H9 (cell line): ENCODE measurements at regions not wholly inside any gene's neighbourhood (a gene's known extent, or its start where the extent isn't known, plus 50 kb on each side); places are given as distances from the start of the nearest gene placed in this dataset.

Source experiments
- DNase-seq: peaks from one replicate; pipeline ENCODE4 v3.0.0-alpha.2; 2017
- H2AFZ ChIP-seq: one replicate; pipeline ENCODE4 v1.6.1; 2013; ENCODE audit warnings: mild to moderate bottlenecking, low read length, control low read depth, moderate library complexity
- H2AK5ac ChIP-seq: 2 replicates; pipeline ENCODE4 v1.6.1; 2013; ENCODE audit warnings: low read length, control low read depth, mixed read lengths; ENCODE audit not compliant: insufficient read length
- H2BK120ac ChIP-seq: one replicate; pipeline ENCODE4 v1.6.1; 2013; ENCODE audit warnings: low read depth, mild to moderate bottlenecking, low read length, control low read depth, inconsistent platforms; ENCODE audit not compliant: poor library complexity, severe bottlenecking
- H2BK12ac ChIP-seq: 2 replicates; pipeline ENCODE4 v1.6.1; 2013; ENCODE audit warnings: low read length, control low read depth, mixed read lengths, low read depth; ENCODE audit not compliant: insufficient read length
- H2BK15ac ChIP-seq: 2 replicates; pipeline ENCODE4 v1.6.1; 2013; ENCODE audit warnings: low read depth, low read length, control low read depth
- H2BK20ac ChIP-seq: one replicate; pipeline ENCODE4 v1.6.1; 2013; ENCODE audit warnings: low read depth, mild to moderate bottlenecking, low read length, control low read depth, inconsistent platforms; ENCODE audit not compliant: poor library complexity, severe bottlenecking
- H2BK5ac ChIP-seq: 2 replicates; pipeline ENCODE4 v1.6.1; 2013; ENCODE audit warnings: low read length, control low read depth, mixed read lengths; ENCODE audit not compliant: insufficient read length
- H3K14ac ChIP-seq: 2 replicates; pipeline ENCODE4 v1.6.1; 2013; ENCODE audit warnings: low read length, control low read depth; ENCODE audit not compliant: insufficient read depth
- H3K18ac ChIP-seq: 2 replicates; pipeline ENCODE4 v1.6.1; 2013; ENCODE audit warnings: low read depth, mild to moderate bottlenecking, mixed read lengths, low read length, control low read depth; ENCODE audit not compliant: insufficient read length
- H3K23ac ChIP-seq: 2 replicates; pipeline ENCODE4 v1.6.1; 2013; ENCODE audit warnings: low read length, control low read depth, mixed read lengths, low read depth; ENCODE audit not compliant: insufficient read length
- H3K23me2 ChIP-seq: 2 replicates; pipeline ENCODE4 v1.6.1; 2013; ENCODE audit warnings: low read depth, mild to moderate bottlenecking, mixed read lengths, low read length, control low read depth; ENCODE audit not compliant: insufficient read length, poor library complexity, severe bottlenecking
- H3K27ac ChIP-seq: 2 replicates; pipeline ENCODE4 v1.5.1; 2013; ENCODE audit warnings: low read length, control low read depth, mixed read lengths, low read depth; ENCODE audit not compliant: insufficient read length
- H3K27me3 ChIP-seq: 2 replicates; pipeline ENCODE4 v1.6.1; 2013; ENCODE audit warnings: low read length, control low read depth, inconsistent platforms; ENCODE audit not compliant: insufficient read depth
- H3K4ac ChIP-seq: 2 replicates; pipeline ENCODE4 v1.6.1; 2013; ENCODE audit warnings: low read depth, mild to moderate bottlenecking, control low read depth, inconsistent platforms, low read length, moderate library complexity
- H3K4me1 ChIP-seq: 2 replicates; pipeline ENCODE4 v1.6.1; 2013; ENCODE audit warnings: low read length, control low read depth, inconsistent platforms; ENCODE audit not compliant: insufficient read depth
- H3K4me2 ChIP-seq: 2 replicates; pipeline ENCODE4 v1.6.1; 2013; ENCODE audit warnings: low read length, control low read depth, mixed read lengths; ENCODE audit not compliant: insufficient read length, insufficient read depth
- H3K56ac ChIP-seq: 2 replicates; pipeline ENCODE4 v1.6.1; 2013; ENCODE audit warnings: low read depth, mild to moderate bottlenecking, mixed read lengths, low read length, control low read depth; ENCODE audit not compliant: insufficient read length
- H3K79me1 ChIP-seq: 2 replicates; pipeline ENCODE4 v1.6.1; 2013; ENCODE audit warnings: low read depth, mild to moderate bottlenecking, moderate library complexity, low read length, control low read depth, inconsistent platforms; ENCODE audit not compliant: insufficient read depth, poor library complexity, severe bottlenecking
- H3K79me2 ChIP-seq: 2 replicates; pipeline ENCODE4 v1.6.1; 2013; ENCODE audit warnings: low read length, control low read depth, inconsistent platforms; ENCODE audit not compliant: insufficient read depth
- H3K9ac ChIP-seq: 2 replicates; pipeline ENCODE4 v1.6.1; 2013; ENCODE audit warnings: low read length, control low read depth, mixed read lengths; ENCODE audit not compliant: insufficient read length; ENCODE audit errors: extremely low read depth
- H3K9me3 ChIP-seq: one replicate; pipeline ENCODE4 v1.6.1; 2013; ENCODE audit warnings: low read depth, low read length, inconsistent platforms; ENCODE audit not compliant: control insufficient read depth
- H3T11ph ChIP-seq: one replicate; pipeline ENCODE4 v1.6.1; 2013; ENCODE audit warnings: mild to moderate bottlenecking, low read length, control low read depth, inconsistent platforms
- H4K20me1 ChIP-seq: one replicate; pipeline ENCODE4 v1.6.1; 2013; ENCODE audit not compliant: control insufficient read depth, insufficient read length, insufficient read depth
- H4K5ac ChIP-seq: 2 replicates; pipeline ENCODE4 v1.6.1; 2013; ENCODE audit warnings: low read depth, mild to moderate bottlenecking, mixed read lengths, low read length, control low read depth; ENCODE audit not compliant: insufficient read length
- H4K8ac ChIP-seq: replicated peaks from 2 replicates; pipeline ENCODE4 v1.6.1; 2013; ENCODE audit warnings: low read length, control low read depth, mixed read lengths, low read depth; ENCODE audit not compliant: insufficient read length
- H4K91ac ChIP-seq: 2 replicates; pipeline ENCODE4 v1.6.1; 2013; ENCODE audit warnings: low read depth, mild to moderate bottlenecking, moderate library complexity, mixed read lengths, low read length, control low read depth; ENCODE audit not compliant: insufficient read length
- H3K27ac Mint-ChIP-seq, 3 experiments: 2 replicates in 2 of 3; 3 replicates in 1 of 3; pipeline ENCODE4 v1.8.0; 2020 to 2021; ENCODE audit warnings: mixed read lengths in 3 of 3, mild to moderate bottlenecking in 1 of 3, moderate library complexity in 1 of 3
- H3K27me3 Mint-ChIP-seq: 2 replicates; pipeline ENCODE4 v1.8.0; 2021; ENCODE audit warnings: low read depth, mild to moderate bottlenecking, moderate library complexity, mixed read lengths
- H3K36me3 Mint-ChIP-seq, 3 experiments: 2 replicates in 2 of 3; 3 replicates in 1 of 3; pipeline ENCODE4 v1.8.0; 2020 to 2021; ENCODE audit warnings: low read depth in 3 of 3, mixed read lengths in 3 of 3; ENCODE audit not compliant: insufficient read depth in 1 of 3
- H3K4me1 Mint-ChIP-seq, 2 experiments: 2 replicates each; pipeline ENCODE4 v1.8.0; 2020; ENCODE audit warnings: mixed read lengths in 2 of 2
- H3K4me3 Mint-ChIP-seq, 2 experiments: 2 replicates in 1 of 2; 3 replicates in 1 of 2; pipeline ENCODE4 v1.8.0; 2020 to 2021; ENCODE audit warnings: mild to moderate bottlenecking in 2 of 2, mixed read lengths in 2 of 2, moderate library complexity in 1 of 2
- H3K9me3 Mint-ChIP-seq, 2 experiments: 2 replicates in 1 of 2; 3 replicates in 1 of 2; pipeline ENCODE4 v1.8.0; 2020; ENCODE audit warnings: mild to moderate bottlenecking in 2 of 2, mixed read lengths in 2 of 2, moderate library complexity in 1 of 2
- WGBS: extraction: QIAGEN DNeasy Blood & Tissue Kit; methylation state at CpG from one replicate; pipeline ENCODE4 v1.1.7; 2013; ENCODE audit warnings: missing lambda C conversion rate, low lambda C conversion rate, mixed read lengths; ENCODE audit not compliant: insufficient read length; ENCODE audit errors: extremely low coverage; 5-methylcytosine and 5-hydroxymethylcytosine counted together
- TF ChIP-seq, protein P1 (sequence below): fragments of 200-600 bp; sonication (generic); conservative IDR thresholded peaks from 3 replicates; pipeline ENCODE4 v1.8.0; 2021; ENCODE audit warnings: antibody characterized with exemption, mild to moderate bottlenecking

DNA sequence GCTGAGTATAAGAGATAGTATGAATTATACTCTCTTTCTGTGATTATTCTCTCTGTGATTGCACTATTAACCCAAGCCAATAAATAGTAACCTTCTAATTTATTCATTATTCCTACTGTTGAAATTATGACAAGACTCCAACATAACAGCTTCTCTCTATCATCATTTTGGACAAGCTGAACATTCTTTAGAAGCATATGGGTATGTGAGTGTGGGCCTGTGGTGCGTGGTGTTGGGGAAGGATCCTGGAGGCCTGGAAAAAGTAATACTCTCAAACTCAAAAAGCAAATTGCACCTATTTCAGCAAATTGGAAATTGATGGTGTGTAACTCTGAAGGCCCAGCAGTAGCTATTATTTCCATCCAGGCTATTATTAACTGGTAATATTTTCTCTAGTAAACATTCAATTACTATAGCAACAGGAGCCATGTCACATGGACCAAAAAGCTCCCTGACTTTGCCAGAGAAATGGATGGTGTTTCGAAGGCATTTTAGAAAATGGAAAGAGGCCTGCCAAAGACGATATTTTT is 502.8 kb downstream of the LTN1 start:
- no peak overlapping the region for H3K9ac ChIP-seq
- no peaks in the 10 kb centered on the region for H4K20me1 ChIP-seq
- H3K9me3 Mint-ChIP-seq: no peaks in the 10 kb centered on the region
- H3K36me3 Mint-ChIP-seq: no peaks in the 10 kb centered on the region
- H3K23me2 ChIP-seq: no peaks in the 10 kb centered on the region
- no peak overlapping the region for H2AFZ ChIP-seq
- no peak overlapping the region for H3K18ac ChIP-seq
- H3K14ac ChIP-seq: no peak overlapping the region
- no peak overlapping the region for H3K23ac ChIP-seq
- TF ChIP-seq, protein P1, sequence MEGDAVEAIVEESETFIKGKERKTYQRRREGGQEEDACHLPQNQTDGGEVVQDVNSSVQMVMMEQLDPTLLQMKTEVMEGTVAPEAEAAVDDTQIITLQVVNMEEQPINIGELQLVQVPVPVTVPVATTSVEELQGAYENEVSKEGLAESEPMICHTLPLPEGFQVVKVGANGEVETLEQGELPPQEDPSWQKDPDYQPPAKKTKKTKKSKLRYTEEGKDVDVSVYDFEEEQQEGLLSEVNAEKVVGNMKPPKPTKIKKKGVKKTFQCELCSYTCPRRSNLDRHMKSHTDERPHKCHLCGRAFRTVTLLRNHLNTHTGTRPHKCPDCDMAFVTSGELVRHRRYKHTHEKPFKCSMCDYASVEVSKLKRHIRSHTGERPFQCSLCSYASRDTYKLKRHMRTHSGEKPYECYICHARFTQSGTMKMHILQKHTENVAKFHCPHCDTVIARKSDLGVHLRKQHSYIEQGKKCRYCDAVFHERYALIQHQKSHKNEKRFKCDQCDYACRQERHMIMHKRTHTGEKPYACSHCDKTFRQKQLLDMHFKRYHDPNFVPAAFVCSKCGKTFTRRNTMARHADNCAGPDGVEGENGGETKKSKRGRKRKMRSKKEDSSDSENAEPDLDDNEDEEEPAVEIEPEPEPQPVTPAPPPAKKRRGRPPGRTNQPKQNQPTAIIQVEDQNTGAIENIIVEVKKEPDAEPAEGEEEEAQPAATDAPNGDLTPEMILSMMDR: no peak
- H2AK5ac ChIP-seq: no peak overlapping the region
- H3T11ph ChIP-seq: no peak overlapping the region
- H3K4me3 Mint-ChIP-seq: no peak overlapping the region
- no peak overlapping the region for H3K56ac ChIP-seq
- H4K5ac ChIP-seq: no peak overlapping the region
- H3K27me3 Mint-ChIP-seq: no peaks in the 10 kb centered on the region
- DNase-seq: no peak
- no peak overlapping the region for H2BK12ac ChIP-seq
- H2BK15ac ChIP-seq: no peak overlapping the region
- no peak overlapping the region for H2BK20ac ChIP-seq
- H3K27me3 ChIP-seq: no peaks in the 10 kb centered on the region
- H4K8ac ChIP-seq: no peak overlapping the region
- H3K4me1 ChIP-seq: no peaks in the 10 kb centered on the region
- no peak overlapping the region for H3K4me2 ChIP-seq
- H2BK120ac ChIP-seq: no peak overlapping the region
- no peak overlapping the region for H3K4ac ChIP-seq
- no peak overlapping the region for H4K91ac ChIP-seq
- H3K4me1 Mint-ChIP-seq: peaks cover 4 to 10% of the 10 kb centered on the region in 2 experiments
- no peak overlapping the region for H2BK5ac ChIP-seq
- H3K27ac Mint-ChIP-seq: no peak overlapping the region
- no peak overlapping the region for H3K27ac ChIP-seq
- H3K79me1 ChIP-seq: no peaks in the 10 kb centered on the region
- no peaks in the 10 kb centered on the region for H3K79me2 ChIP-seq
- no peaks in the 10 kb centered on the region for H3K9me3 ChIP-seq
- WGBS: no CpG with 5 or more reads among the region's 3 CpGs
